ENCODE measurements at regions not wholly inside any gene's neighbourhood (a gene's known extent, or its start where the extent isn't known, plus 50 kb on each side); places are given as distances from the start of the nearest gene placed in this dataset.

DNA sequence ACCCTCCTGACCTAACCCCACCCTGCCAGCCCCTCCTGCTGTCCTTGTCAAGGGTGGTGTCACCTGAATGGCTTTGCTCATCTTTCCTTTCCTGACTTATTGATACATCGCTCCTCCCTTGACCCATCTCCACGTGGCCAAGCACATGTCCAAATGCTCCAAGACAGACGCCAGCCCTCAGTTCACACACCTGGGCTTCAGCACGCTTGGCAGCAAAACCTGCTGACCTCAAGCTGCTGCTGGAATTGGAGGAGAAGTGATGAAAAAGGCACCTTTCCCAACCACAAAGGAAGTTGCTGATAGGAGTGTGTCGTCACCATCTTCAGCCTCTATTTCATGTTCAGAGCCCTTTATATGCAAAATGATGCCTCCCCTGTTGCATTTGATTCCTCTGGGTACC lies 141.3 kb downstream of the TLE3 start:
- Histone ChIP-seq H3K27me3 (no peaks in the 10 kb centered on the region), H3K36me3 (no peaks in the 10 kb centered on the region), H3K9me3 (no peaks in the 10 kb centered on the region), H3K27ac (no peak overlapping the region), H3K4me1 (ENCODE audit: insufficient read depth) (no peaks in the 10 kb centered on the region), H3K4me3 (no peak overlapping the region)
- intact Hi-C loops (cut with DNase I): no loop called here
- no peak for DNase-seq
- 59 to 74% (median 72%) methylated on average over 5 of the region's 5 CpGs for WGBS, 3 donors
- TF ChIP-seq, protein P1, sequence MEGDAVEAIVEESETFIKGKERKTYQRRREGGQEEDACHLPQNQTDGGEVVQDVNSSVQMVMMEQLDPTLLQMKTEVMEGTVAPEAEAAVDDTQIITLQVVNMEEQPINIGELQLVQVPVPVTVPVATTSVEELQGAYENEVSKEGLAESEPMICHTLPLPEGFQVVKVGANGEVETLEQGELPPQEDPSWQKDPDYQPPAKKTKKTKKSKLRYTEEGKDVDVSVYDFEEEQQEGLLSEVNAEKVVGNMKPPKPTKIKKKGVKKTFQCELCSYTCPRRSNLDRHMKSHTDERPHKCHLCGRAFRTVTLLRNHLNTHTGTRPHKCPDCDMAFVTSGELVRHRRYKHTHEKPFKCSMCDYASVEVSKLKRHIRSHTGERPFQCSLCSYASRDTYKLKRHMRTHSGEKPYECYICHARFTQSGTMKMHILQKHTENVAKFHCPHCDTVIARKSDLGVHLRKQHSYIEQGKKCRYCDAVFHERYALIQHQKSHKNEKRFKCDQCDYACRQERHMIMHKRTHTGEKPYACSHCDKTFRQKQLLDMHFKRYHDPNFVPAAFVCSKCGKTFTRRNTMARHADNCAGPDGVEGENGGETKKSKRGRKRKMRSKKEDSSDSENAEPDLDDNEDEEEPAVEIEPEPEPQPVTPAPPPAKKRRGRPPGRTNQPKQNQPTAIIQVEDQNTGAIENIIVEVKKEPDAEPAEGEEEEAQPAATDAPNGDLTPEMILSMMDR (IDR thresholded peaks at IDR 0.05): no peak
- TF ChIP-seq EP300 (IDR thresholded peaks at IDR 0.05) (no peak), POLR2A (IDR thresholded peaks at IDR 0.05) (no peak)

DNA sequence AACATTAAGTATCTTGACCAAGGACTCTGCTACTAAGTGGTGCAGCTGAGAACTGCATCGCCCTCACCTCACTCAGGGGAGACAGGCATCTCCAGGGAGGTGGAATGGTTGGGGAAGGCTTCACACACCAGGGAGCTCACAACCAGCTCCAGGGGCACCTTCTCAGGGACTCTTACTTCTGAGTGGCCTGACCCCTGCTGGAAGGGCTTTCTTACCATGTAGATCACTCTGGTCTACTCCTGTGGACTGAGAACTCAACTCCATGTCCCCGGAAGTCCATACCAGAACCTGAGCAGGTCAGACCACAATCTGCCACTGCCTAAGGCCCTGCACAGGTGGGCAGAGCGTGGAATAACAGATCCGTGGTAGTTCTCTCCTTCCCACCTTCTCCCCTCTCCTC lies 140.5 kb downstream of the TLE3 start:
- H3K27ac ChIP-seq: no peak overlapping the region
- no peak overlapping the region for H3K4me3 ChIP-seq
- no peak for TF ChIP-seq POLR2A (IDR thresholded peaks at IDR 0.05)
- TF ChIP-seq, protein P1 (IDR thresholded peaks at IDR 0.05): no peak
- no peak for TF ChIP-seq EP300 (IDR thresholded peaks at IDR 0.05)
- DNase-seq: no peak
- 85 to 89% (median 86%) methylated on average over 4 of the region's 4 CpGs for WGBS, 3 donors
- intact Hi-C loops (cut with DNase I): no loop called here
- H3K36me3 ChIP-seq: no peaks in the 10 kb centered on the region
- no peaks in the 10 kb centered on the region for H3K9me3 ChIP-seq
- H3K4me1 ChIP-seq (ENCODE audit: insufficient read depth): no peaks in the 10 kb centered on the region
- H3K27me3 ChIP-seq: no peaks in the 10 kb centered on the region

DNA sequence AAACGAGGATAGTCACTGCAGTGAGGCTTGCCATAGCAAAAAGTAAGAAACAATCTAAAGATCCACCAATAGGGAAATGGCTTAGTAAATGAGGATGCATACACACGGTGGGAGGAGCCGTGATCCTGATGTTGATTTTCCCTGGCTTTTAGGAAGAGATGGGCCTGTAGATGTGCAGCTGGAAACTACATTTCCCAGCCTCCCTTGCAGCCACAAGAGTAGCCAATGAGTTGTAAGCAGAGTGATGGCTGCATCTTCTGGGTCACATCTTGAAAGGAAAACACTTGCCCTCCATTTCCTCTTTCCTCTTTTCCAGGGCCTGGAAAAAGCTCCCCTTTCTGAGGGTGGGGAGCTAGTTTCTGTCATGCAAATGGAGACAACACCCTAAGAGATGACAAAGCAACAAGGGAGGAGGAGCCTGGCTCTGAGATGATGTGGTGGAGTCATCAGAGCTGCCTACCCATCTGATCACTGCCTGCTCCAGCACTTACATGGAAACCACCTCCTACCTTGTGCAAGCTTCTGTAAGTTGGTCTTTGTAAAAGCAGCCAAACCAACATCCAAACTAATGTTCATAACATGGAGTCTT lies 139.1 kb downstream of the TLE3 start:
- H3K36me3 ChIP-seq: no peaks in the 10 kb centered on the region
- no peak for DNase-seq
- no peak for TF ChIP-seq EP300 (IDR thresholded peaks at IDR 0.05)
- TF ChIP-seq, protein P1 (IDR thresholded peaks at IDR 0.05): no peak
- no peak overlapping the region for H3K4me3 ChIP-seq
- H3K4me1 ChIP-seq (ENCODE audit: insufficient read depth): no peaks in the 10 kb centered on the region
- intact Hi-C loops (cut with DNase I): no loop called here
- 56 to 62% (median 59%) methylated on average over 3 of the region's 3 CpGs for WGBS, 3 donors
- H3K27ac ChIP-seq: no peak overlapping the region
- H3K27me3 ChIP-seq: no peaks in the 10 kb centered on the region
- H3K9me3 ChIP-seq: no peaks in the 10 kb centered on the region

DNA sequence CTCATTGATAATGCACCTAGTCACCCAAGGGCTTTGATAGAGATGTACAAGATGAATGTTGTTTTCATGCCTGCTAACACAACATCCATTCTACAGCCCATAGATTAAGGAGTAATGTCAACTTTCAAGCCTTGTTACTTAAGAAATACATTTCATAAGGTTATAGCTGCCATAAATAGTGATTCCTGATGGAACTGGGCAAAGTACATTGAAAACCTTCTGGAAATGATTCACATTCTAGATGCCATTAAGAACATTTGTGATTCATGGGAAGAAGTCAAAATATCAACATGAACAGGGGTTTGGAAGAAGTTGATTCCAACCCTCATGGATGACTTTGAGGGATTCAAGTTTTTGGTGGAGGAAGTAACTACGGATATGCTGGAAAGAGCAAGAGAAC lies 135.2 kb downstream of the TLE3 start:
- no peaks in the 10 kb centered on the region for H3K4me1 ChIP-seq (ENCODE audit: insufficient read depth)
- no peak for TF ChIP-seq EP300 (IDR thresholded peaks at IDR 0.05)
- no peak for TF ChIP-seq POLR2A (IDR thresholded peaks at IDR 0.05)
- TF ChIP-seq, protein P1 (IDR thresholded peaks at IDR 0.05): no peak
- no peak overlapping the region for H3K27ac ChIP-seq
- H3K9me3 ChIP-seq: no peaks in the 10 kb centered on the region
- intact Hi-C loops (cut with DNase I): no loop called here
- H3K36me3 ChIP-seq: no peaks in the 10 kb centered on the region
- H3K27me3 ChIP-seq: no peaks in the 10 kb centered on the region
- WGBS, 3 donors: 75 to 76% (median 75%) methylated on average over 1 of the region's 1 CpG
- no peak overlapping the region for H3K4me3 ChIP-seq
- no peak for DNase-seq
